ENCODE measurements at regions not wholly inside any gene's neighbourhood (a gene's known extent, or its start where the extent isn't known, plus 50 kb on each side); places are given as distances from the start of the nearest gene placed in this dataset.
"Not testable (repeated sequence)": the region's sequence is repeated elsewhere in the genome, so short reads cannot be mapped to it uniquely, and the experiment has no call there.

GRCh38 chr17:18546514-18547398 is 70.2 kb downstream of the LGALS9C start:
- H3K4me3 Mint-ChIP-seq, H3K27ac Mint-ChIP-seq, H3K36me3 Mint-ChIP-seq, H3K9me3 Mint-ChIP-seq, H3K27me3 Mint-ChIP-seq, H3K4me1 Mint-ChIP-seq: not testable (repeated sequence)

GRCh38 chr17:18557086-18557485 is 80.5 kb downstream of the LGALS9C start:
- H3K27ac Mint-ChIP-seq, H3K9me3 Mint-ChIP-seq, H3K4me3 Mint-ChIP-seq, H3K36me3 Mint-ChIP-seq, H3K27me3 Mint-ChIP-seq, H3K4me1 Mint-ChIP-seq: not testable (repeated sequence)

- peaks cover 6 to 10% (median 10%) of the 10 kb centered on the region in 3 donors for H3K4me1 Mint-ChIP-seq
- H3K9me3 Mint-ChIP-seq, H3K27me3 Mint-ChIP-seq, H3K36me3 Mint-ChIP-seq: not testable (repeated sequence)
- peak overlapping the region; percentile 9 to 72 (median 36) for H3K4me3 Mint-ChIP-seq
- peak overlapping the region; percentile 57 to 66 (median 59) for H3K27ac Mint-ChIP-seq
Measured at GRCh38 chr17:18563381-18564098, 80.7 kb downstream of the TBC1D28 start.

- H3K9me3 Mint-ChIP-seq, H3K27me3 Mint-ChIP-seq, H3K36me3 Mint-ChIP-seq: not testable (repeated sequence)
- peak overlapping the region; percentile 4 to 72 (median 22) for H3K4me3 Mint-ChIP-seq
- peaks cover 6 to 10% (median 10%) of the 10 kb centered on the region in 3 donors for H3K4me1 Mint-ChIP-seq
- peak overlapping the region in 1 of 3 donors; percentile 66 for H3K27ac Mint-ChIP-seq
Measured at GRCh38 chr17:18564099-18564448, 80.1 kb downstream of the TBC1D28 start.

GRCh38 chr17:18568108-18568995 is 75.8 kb downstream of the TBC1D28 start:
- not testable (repeated sequence) for H3K9me3 Mint-ChIP-seq, H3K4me3 Mint-ChIP-seq, H3K36me3 Mint-ChIP-seq, H3K27me3 Mint-ChIP-seq
- Mint-ChIP-seq H3K27ac (peak overlapping the region in 1 of 3 donors; percentile 83), H3K4me1 (peaks cover 5 to 10% (median 9%) of the 10 kb centered on the region in 3 donors)

- H3K4me1 Mint-ChIP-seq, H3K27ac Mint-ChIP-seq, H3K9me3 Mint-ChIP-seq, H3K4me3 Mint-ChIP-seq, H3K36me3 Mint-ChIP-seq, H3K27me3 Mint-ChIP-seq: not testable (repeated sequence)
Measured at GRCh38 chr17:18569489-18569913, 74.7 kb downstream of the TBC1D28 start.

GRCh38 chr17:18572536-18572935 is 71.7 kb downstream of the TBC1D28 start:
- H3K27ac Mint-ChIP-seq, H3K4me1 Mint-ChIP-seq, H3K9me3 Mint-ChIP-seq, H3K4me3 Mint-ChIP-seq, H3K36me3 Mint-ChIP-seq, H3K27me3 Mint-ChIP-seq: not testable (repeated sequence)

GRCh38 chr17:18574137-18574536 is 70.1 kb downstream of the TBC1D28 start:
- not testable (repeated sequence) for H3K27ac Mint-ChIP-seq, H3K27me3 Mint-ChIP-seq, H3K9me3 Mint-ChIP-seq, H3K4me3 Mint-ChIP-seq, H3K36me3 Mint-ChIP-seq, H3K4me1 Mint-ChIP-seq
